Thoracic aorta (tissue), 2 donors: ENCODE measurements at regions not wholly inside any gene's neighbourhood (a gene's known extent, or its start where the extent isn't known, plus 50 kb on each side); places are given as distances from the start of the nearest gene placed in this dataset.

Experiments used
- ATAC-seq: fragments of 150-250 bp; one replicate; pipeline ENCODE4 v1.8.0; 2017; ENCODE audit warnings: low read depth; ENCODE audit not compliant: insufficient number of reproducible peaks, low FRiP score
- DNase-seq: peaks from one replicate; pipeline ENCODE4 v3.0.0-alpha.2; 2020; ENCODE audit warnings: low spot score
- H3K27ac ChIP-seq, 2 donors: fragments of 200-600 bp; sonication (generic); 1 replicate in 1 of 2; 2 replicates in 1 of 2; pipeline ENCODE4 v1.5.1; 2016; ENCODE audit warnings: mild to moderate bottlenecking in 2 of 2, moderate library complexity in 2 of 2
- H3K27me3 ChIP-seq: fragments of 200-600 bp; sonication (generic); replicated peaks from 2 replicates; pipeline ENCODE4 v1.6.0; 2016; ENCODE audit warnings: mild to moderate bottlenecking; ENCODE audit not compliant: insufficient read depth
- H3K36me3 ChIP-seq: fragments of 200-600 bp; sonication (generic); one replicate; pipeline ENCODE4 v1.5.1; 2016
- H3K4me1 ChIP-seq, 2 donors: fragments of 200-600 bp; sonication (generic); 1 replicate in 1 of 2; 2 replicates in 1 of 2; pipeline versions ENCODE4 v1.5.1 to v1.6.0; 2016; ENCODE audit warnings: low read depth in 2 of 2, mild to moderate bottlenecking in 1 of 2; ENCODE audit not compliant: control insufficient read depth in 1 of 2
- H3K4me3 ChIP-seq: fragments of 200-600 bp; sonication (generic); 2 replicates; pipeline ENCODE4 v1.5.1; 2016; ENCODE audit warnings: mild to moderate bottlenecking
- H3K9me3 ChIP-seq: fragments of 200-600 bp; sonication (generic); 2 replicates; pipeline ENCODE4 v1.5.1; 2016
- CTCF ChIP-seq: fragments of 200-600 bp; sonication (generic); IDR thresholded peaks from one replicate; pipeline ENCODE4 v1.5.1; 2019; ENCODE audit warnings: antibody characterized with exemption

- H3K27ac ChIP-seq: no peak overlapping the region
- H3K9me3 ChIP-seq: no peaks in the 10 kb centered on the region
- no peaks in the 10 kb centered on the region for H3K27me3 ChIP-seq
- no peak for DNase-seq
- no peak overlapping the region for H3K4me3 ChIP-seq
- TF ChIP-seq CTCF: no peak
- no peak for ATAC-seq
- H3K4me1 ChIP-seq: no peaks in the 10 kb centered on the region
- no peaks in the 10 kb centered on the region for H3K36me3 ChIP-seq
Observed at GRCh38 chr3:44186712-44187111, 55.0 kb upstream of the TOPAZ1 start.
